GOT3 (cell line): ENCODE measurements at regions not wholly inside any gene's neighbourhood (a gene's known extent, or its start where the extent isn't known, plus 50 kb on each side); places are given as distances from the start of the nearest gene placed in this dataset.
"Not testable (repeated sequence)": the region's sequence is repeated elsewhere in the genome, so short reads cannot be mapped to it uniquely, and the experiment has no call there.

Experiments used
- DNase-seq: peaks from one replicate; lab custom pipeline; 2025; ENCODE audit warnings: mixed read lengths; lab: John Stamatoyannopoulos, UW

GRCh38 chr10:44173608-44173894 is 211.3 kb downstream of the CXCL12 start:
- DNase-seq, result no peak

GRCh38 chr10:44172883-44173607 is 211.9 kb downstream of the CXCL12 start:
- no peak for DNase-seq

GRCh38 chr10:44171765-44172164 is 213.1 kb downstream of the CXCL12 start:
- DNase-seq, result no peak

GRCh38 chr10:44168478-44168877 is 216.4 kb downstream of the CXCL12 start:
- no peak for DNase-seq

- DNase-seq, result no peak
Measured at GRCh38 chr10:44167752-44168151, 217.1 kb downstream of the CXCL12 start.

GRCh38 chr10:44166441-44166840 is 218.5 kb downstream of the CXCL12 start:
- DNase-seq, result no peak

GRCh38 chr10:44164251-44164956 is 220.5 kb downstream of the CXCL12 start:
- DNase-seq, result no peak

GRCh38 chr10:44161184-44161583 is 223.7 kb downstream of the CXCL12 start:
- no peak for DNase-seq

- DNase-seq, result no peak
Measured at GRCh38 chr10:44157574-44157973, 227.3 kb downstream of the CXCL12 start.

- no peak for DNase-seq
Measured at GRCh38 chr10:44154956-44155355, 229.9 kb downstream of the CXCL12 start.

GRCh38 chr10:44153918-44154670 is 230.8 kb downstream of the CXCL12 start:
- DNase-seq, result no peak

- DNase-seq, result no peak
Measured at GRCh38 chr10:44143556-44143955, 241.3 kb downstream of the CXCL12 start.

GRCh38 chr10:44132361-44133289 is 252.3 kb downstream of the CXCL12 start:
- DNase-seq, result peak; percentile 18

- DNase-seq, result no peak
Measured at GRCh38 chr10:44126291-44126717, 258.6 kb downstream of the CXCL12 start.

GRCh38 chr10:44125879-44126278 is 259.0 kb downstream of the CXCL12 start:
- no peak for DNase-seq

GRCh38 chr10:44118500-44118899 is 266.4 kb downstream of the CXCL12 start:
- no peak for DNase-seq

- DNase-seq, result no peak
Measured at GRCh38 chr10:44116474-44116873, 268.4 kb downstream of the CXCL12 start.

GRCh38 chr10:44115516-44115915 is 269.4 kb downstream of the CXCL12 start:
- DNase-seq, result no peak

GRCh38 chr10:44114441-44114840 is 270.5 kb downstream of the CXCL12 start:
- DNase-seq, result no peak

GRCh38 chr10:44112280-44112679 is 272.6 kb downstream of the CXCL12 start:
- DNase-seq, result not testable (repeated sequence)

- DNase-seq, result no peak
Measured at GRCh38 chr10:44105696-44106095, 279.2 kb downstream of the CXCL12 start.

- no peak for DNase-seq
Measured at GRCh38 chr10:44102726-44103255, 282.1 kb downstream of the CXCL12 start.
